ENCODE measurements at regions not wholly inside any gene's neighbourhood (a gene's known extent, or its start where the extent isn't known, plus 50 kb on each side); places are given as distances from the start of the nearest gene placed in this dataset.
A peak's percentile ranks its signal among the peaks of the same experiment; 100 is the strongest.

- DNase-seq = no peak
Measured at GRCh38 chr14:104321088-104321801, 182.9 kb downstream of the KIF26A start.

DNA sequence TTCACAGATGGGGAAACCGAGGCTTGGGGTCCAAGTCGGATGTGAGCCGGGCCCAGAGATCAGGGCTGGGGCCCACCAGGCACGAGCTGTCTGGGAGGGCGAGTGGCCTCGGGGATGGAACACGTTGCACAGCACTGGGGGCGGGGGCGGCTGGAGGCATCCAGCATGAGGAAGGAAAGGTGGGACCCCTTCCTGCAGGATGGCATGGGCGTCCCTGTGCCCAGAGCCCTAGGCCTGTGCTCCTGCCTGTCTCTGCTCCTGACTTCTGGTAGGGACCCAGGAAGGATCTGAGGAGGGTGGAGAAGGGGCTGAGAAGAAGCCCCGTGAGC, 183.4 kb downstream of the KIF26A start:
- DNase-seq = no peak

GRCh38 chr14:104322531-104323366, 184.4 kb downstream of the KIF26A start:
- no peak for DNase-seq

DNA sequence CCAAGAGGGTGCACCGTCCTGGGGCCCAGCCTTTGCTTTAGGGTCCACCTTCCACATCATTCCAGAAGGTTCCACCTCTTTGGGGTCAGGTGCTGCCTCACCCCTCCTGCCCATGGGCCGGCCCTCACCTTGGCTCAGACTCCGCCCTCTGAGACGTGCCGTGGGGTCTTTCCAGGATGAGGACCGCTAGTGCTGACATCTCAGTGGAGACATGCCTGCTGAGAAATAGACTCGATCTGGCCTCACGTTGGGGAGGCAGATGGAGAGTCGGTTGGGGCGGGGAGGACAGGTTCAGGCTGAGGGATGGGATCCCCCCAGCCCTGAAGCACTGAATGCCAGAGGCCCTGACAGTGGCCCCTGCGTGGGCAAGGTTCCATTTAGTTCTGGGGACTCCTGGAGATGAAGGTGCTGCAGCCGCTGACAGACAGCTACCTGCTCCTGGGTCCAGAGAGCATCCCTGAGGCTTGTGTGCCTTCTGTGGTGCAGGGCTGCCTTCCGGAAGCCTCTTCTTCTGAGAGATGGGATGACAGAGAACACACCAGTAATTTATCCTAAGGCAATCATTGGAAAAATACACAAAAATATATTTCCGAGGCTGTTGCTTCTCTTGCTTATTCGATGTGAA, 185.3 kb downstream of the KIF26A start:
- no peak for DNase-seq

GRCh38 chr14:104326848-104327247, 188.5 kb downstream of the KIF26A start:
- DNase-seq = no peak

DNA sequence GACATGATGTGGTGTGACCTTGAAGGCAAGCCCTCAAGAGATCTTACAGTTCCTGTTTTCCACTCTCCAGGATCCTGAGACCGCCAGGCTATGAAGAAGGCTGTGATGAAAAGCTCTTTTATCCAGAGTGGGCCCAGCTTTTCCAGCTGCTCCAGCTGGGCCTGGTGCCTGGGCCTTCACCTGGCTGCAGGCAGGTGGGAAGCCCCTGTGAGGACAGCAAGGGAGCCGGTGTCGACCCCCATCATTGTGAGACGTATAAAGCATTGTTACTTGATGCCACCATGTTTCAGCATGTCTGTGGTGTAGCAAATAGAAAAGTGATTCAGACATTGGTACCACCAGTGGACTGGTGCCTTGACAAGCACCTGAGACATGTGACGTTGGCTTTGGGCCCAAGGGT, 190.2 kb downstream of the KIF26A start:
- DNase-seq = no peak

DNA sequence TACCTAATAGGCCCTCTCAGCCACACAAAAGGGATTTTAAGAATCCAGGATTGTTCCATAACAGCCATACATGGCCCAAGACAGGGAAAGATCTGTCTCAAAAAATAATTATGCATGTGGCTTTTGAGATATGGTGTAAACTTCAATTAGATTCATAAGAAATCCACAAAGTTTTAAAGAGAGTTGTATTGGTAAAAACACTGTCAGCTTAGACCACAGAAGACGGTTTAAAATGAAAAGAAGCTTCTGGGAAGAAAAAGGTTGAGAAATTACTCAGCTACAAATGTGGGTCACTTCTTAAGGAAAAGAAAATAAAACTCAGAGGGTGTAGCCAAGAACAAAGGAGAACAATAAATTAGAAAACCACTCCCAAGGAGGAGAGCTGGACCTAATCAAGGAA, 191.4 kb downstream of the KIF26A start:
- no peak for DNase-seq

- peak in 1 of 5 donors; percentile 3 for DNase-seq
Measured at GRCh38 chr14:104331871-104332605, 193.7 kb downstream of the KIF26A start.

- DNase-seq = no peak
Measured at GRCh38 chr14:104332634-104333270, 194.4 kb downstream of the KIF26A start.

GRCh38 chr14:104333646-104334423, 195.4 kb downstream of the KIF26A start:
- no peak for DNase-seq

DNA sequence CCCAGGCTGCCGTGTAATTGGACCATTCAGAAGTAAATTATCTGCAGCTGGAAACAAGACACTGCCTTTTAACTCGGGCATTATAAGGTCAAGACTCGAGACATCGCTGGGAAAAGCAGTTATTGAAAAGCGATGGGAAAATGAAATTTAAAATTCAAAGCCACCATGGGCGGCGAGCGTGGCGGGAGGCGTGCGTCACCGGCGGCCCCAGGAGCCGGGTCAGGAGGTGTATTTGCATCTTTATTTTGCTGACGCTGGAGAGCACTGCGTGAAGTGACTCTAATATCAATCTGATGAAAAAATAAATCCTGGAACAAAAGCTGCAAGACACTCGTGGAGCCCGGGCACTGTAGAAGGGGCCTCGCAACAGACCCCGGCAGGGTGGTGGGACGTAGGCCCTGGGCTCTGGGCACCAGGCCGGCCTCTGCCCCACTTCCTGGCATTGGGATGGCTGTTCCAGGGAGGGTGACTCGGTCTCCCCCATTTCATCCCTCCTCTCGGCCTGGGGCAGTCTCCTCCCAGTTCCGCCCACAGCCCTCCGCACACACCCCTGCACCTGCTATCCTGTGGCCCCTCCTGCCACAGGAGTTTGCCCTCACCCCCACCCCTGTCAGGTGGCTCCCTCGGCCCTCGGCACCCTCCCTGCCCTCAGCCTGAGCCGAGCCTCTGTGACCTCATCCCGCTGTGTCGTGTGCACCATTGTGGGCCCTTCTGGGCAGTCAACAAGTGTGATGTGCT, 196.2 kb downstream of the KIF26A start:
- no peak for DNase-seq

- peak in 1 of 5 donors; percentile 1 for DNase-seq
Measured at GRCh38 chr14:104335176-104335575, 196.8 kb downstream of the KIF26A start.

DNA sequence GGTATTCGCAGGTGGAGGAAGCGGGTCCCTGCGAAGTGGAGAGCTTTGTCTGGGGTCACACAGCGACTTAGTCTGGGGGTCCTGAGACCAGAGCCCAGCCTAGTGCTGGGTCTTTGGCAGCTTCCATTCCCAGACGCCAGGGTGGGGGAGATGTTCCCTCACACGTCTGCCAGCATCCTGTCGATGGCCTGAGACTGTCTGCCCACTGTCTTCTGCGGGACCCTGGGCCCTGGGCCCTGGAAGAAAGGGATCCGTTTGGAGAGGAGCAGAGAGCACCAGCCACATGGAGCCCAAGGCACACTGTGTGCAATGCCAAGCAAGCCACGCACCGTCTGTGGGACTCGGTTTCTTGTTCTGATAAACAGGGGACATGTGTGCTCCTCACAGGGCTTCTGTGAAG, 197.2 kb downstream of the KIF26A start:
- DNase-seq = no peak

DNA sequence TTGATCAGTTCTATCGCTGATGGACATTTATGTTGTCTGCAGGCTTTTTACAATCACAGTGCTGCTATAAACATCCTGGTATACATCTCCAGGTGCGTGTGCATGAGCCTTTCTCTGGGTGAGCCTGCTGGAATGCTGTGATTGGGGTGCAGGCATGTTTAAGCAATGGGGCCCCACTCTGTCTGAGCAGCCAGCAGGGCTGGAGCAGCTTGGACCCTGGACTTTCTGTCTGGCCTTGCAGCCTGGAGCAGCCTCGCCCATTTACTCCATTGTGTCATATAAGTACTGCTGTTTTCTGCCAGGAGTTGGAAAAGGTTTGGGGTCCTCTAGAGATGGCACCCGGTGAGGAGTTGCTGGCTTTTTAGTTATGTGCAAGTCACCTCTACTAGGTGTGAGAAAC, 199.0 kb downstream of the KIF26A start:
- no peak for DNase-seq

- no peak for DNase-seq
Measured at GRCh38 chr14:104339361-104339760, 201.0 kb downstream of the KIF26A start.

- DNase-seq = no peak
Measured at GRCh38 chr14:104339829-104340228, 201.4 kb downstream of the KIF26A start.

GRCh38 chr14:104341532-104342434, 203.4 kb downstream of the KIF26A start:
- DNase-seq = peak in 1 of 5 donors; percentile 42

DNA sequence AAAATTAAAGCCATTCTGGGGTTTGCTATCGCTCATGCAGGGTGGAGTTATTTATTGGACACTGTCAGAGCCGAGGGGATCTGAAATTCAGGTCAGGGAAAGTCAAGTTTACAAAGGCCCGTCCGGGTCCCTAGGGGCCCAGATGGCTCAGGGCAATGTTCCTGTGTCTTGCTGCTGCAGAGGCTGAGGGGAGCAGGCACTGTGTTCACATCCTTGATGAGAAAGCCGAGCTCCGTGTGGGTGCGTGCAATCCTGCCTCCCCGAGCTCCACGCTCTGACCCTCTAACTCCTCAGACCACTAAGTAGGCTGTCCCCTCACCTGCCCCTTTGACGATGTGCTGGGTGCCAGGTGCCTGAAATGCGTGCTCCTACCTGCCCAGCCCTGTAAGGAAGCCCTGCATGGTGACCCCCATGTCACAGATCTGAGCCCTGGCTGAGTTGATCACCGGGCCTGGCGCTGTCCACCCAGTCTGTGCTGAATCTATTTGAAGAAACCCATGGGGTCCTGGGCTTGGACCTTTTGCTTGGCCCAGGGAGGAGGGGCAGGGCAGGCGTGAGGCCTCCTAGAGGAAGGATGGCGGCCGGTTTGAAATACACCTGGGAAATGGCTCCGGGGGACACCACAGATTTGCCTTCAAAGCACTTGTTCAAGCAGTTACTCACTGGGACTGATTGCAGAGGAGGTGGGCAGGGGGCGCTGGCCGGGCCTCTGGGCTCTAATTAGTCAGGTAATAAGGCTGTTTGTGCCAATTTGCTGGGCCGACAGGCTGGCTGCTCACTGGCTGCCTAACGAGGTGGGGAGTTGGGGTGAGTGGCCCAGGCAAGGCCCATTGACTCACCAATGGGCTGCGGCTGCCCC, 204.3 kb downstream of the KIF26A start:
- no peak for DNase-seq

GRCh38 chr14:104343294-104343625, 204.9 kb downstream of the KIF26A start:
- DNase-seq = no peak
